Tibial nerve (tissue), 3 donors: ENCODE measurements at regions not wholly inside any gene's neighbourhood (a gene's known extent, or its start where the extent isn't known, plus 50 kb on each side); places are given as distances from the start of the nearest gene placed in this dataset.

ENCODE experiments used
- POLR2A ChIP-seq, 2 donors: fragments of 450-650 bp; IDR thresholded peaks; one replicate each; pipeline ENCODE4 v1.6.1; 2017; ENCODE audit warnings: antibody characterized with exemption in 2 of 2, mild to moderate bottlenecking in 2 of 2, moderate library complexity in 2 of 2
- TF ChIP-seq, protein P1 (sequence below), 5 experiments: fragments of 200-600 bp in 3 of 5; fragments of 450-650 bp in 2 of 5; sonication (generic) in 3 of 5; IDR thresholded peaks; one replicate each; pipeline ENCODE4 v1.5.1; 2016 to 2019; ENCODE audit warnings: antibody characterized with exemption in 5 of 5, mild to moderate bottlenecking in 3 of 5, moderate library complexity in 2 of 5

- TF ChIP-seq POLR2A (IDR thresholded peaks at IDR 0.05): no peak
- TF ChIP-seq, protein P1, sequence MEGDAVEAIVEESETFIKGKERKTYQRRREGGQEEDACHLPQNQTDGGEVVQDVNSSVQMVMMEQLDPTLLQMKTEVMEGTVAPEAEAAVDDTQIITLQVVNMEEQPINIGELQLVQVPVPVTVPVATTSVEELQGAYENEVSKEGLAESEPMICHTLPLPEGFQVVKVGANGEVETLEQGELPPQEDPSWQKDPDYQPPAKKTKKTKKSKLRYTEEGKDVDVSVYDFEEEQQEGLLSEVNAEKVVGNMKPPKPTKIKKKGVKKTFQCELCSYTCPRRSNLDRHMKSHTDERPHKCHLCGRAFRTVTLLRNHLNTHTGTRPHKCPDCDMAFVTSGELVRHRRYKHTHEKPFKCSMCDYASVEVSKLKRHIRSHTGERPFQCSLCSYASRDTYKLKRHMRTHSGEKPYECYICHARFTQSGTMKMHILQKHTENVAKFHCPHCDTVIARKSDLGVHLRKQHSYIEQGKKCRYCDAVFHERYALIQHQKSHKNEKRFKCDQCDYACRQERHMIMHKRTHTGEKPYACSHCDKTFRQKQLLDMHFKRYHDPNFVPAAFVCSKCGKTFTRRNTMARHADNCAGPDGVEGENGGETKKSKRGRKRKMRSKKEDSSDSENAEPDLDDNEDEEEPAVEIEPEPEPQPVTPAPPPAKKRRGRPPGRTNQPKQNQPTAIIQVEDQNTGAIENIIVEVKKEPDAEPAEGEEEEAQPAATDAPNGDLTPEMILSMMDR (IDR thresholded peaks at IDR 0.05): no peak
These were observed 1126.2 kb upstream of the CDH9 start for GRCh38 chr5:28164568-28164967.
